Glomerular visceral epithelial cell (primary cell): ENCODE measurements at regions not wholly inside any gene's neighbourhood (a gene's known extent, or its start where the extent isn't known, plus 50 kb on each side); places are given as distances from the start of the nearest gene placed in this dataset.

ENCODE experiments used
- DNase-seq: peaks from one replicate; pipeline ENCODE4 v3.0.0-alpha.2; 2016; ENCODE audit errors: extremely low spot score

GRCh38 chr7:110010359-110010758 is 1080.6 kb upstream of the LRRN3 start:
- DNase-seq = no peak

DNA sequence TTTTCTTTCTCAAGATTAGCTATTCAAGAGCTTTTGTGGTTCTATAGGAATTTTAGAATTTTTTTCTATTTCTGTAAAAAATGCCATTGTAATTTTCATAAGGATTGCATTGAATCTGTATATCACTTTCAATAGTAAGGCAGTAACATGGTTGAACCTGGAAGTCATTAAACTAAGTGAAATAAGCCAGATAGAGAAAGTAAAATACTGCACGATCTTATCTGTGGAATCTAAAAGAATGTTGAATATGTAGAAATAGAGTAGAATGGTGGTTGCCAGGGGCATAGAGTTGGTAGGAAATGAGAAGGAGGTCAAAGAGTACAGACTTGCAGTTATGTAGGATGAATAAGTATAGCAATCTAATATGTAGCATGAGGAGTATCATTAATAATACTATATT is 1073.5 kb upstream of the LRRN3 start:
- no peak for DNase-seq

- DNase-seq = no peak
Observed at GRCh38 chr7:110027385-110027784, 1063.5 kb upstream of the LRRN3 start.

- no peak for DNase-seq
Observed at GRCh38 chr7:110043519-110043918, 1047.4 kb upstream of the LRRN3 start.

- no peak for DNase-seq
Observed at GRCh38 chr7:110050785-110051184, 1040.1 kb upstream of the LRRN3 start.

DNA sequence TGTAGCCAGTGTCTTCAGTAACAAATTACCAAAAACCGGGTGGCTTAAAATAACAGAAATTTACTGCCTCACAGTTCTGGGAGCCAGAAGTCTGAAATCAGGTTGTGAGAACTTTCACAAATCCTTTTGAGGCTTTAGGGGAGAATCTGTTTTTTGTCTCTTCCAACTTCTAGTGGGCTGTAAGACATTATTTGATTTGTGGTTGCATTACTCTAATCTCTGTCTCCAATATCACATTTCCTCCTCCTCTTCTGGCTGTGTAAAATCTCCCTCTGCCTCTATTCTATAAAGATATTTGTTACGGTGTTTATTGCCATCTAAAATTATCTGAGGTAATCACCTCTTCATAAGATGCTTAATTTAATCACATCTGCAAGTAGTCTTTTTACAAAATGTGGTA is 1039.6 kb upstream of the LRRN3 start:
- no peak for DNase-seq

GRCh38 chr7:110056331-110056730 is 1034.6 kb upstream of the LRRN3 start:
- DNase-seq = no peak

GRCh38 chr7:110058401-110058800 is 1032.5 kb upstream of the LRRN3 start:
- DNase-seq = no peak

DNA sequence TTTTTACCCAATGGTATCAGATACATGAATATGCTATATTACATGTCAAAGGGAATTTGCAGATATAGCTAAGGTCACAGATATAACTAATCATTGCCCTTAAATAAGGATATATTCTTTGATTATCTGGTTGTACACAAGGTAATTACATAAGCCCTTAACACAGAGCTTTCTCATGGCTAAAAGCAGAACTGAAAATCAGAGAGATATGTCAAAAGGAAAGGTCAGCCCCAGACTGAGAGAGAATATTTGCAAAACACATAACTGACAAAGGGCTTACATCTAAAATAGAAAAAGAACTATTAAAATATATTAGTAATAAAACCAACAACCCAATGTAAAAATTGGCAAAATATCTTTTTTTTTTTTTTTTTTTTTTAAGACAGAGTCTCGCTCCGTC is 1029.5 kb upstream of the LRRN3 start:
- no peak for DNase-seq

DNA sequence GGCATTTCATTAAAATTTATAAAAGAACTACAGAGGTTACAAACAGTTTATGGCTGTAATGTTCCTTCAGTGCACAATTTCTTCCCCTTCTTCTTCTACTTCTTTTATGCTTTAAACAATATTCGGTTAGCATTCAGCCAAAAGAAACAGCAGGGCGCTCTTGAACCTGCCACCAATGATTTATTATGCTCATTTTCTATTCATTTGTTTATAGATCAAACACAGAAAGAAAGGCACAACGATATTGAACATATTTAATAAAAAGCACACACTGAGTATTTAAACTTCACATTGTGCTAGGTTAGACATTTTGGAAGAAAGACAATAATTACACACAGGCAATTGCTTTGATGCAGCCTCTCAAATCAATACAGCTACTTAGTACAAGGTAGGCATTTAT is 1025.8 kb upstream of the LRRN3 start:
- DNase-seq = no peak

GRCh38 chr7:110066843-110067242 is 1024.1 kb upstream of the LRRN3 start:
- DNase-seq = no peak

- no peak for DNase-seq
Observed at GRCh38 chr7:110071192-110071591, 1019.7 kb upstream of the LRRN3 start.

DNA sequence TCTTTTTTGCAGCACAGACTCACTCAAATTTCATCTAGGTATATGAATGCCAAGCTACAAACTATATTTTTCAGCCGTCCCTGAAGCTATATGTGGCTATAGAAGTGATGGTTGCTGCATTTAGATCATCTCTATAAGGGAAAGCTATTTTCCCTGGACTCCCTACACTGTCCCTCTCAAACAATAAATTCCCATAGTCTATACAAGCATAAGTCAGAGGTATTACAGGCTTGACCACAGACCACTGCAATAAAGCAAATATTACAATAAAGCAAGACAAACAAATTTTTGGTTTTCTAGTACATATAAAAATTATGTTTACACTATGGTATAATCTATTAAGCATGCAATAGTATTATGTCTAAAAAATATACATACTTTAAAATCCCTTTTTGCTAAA is 1015.5 kb upstream of the LRRN3 start:
- DNase-seq = no peak

DNA sequence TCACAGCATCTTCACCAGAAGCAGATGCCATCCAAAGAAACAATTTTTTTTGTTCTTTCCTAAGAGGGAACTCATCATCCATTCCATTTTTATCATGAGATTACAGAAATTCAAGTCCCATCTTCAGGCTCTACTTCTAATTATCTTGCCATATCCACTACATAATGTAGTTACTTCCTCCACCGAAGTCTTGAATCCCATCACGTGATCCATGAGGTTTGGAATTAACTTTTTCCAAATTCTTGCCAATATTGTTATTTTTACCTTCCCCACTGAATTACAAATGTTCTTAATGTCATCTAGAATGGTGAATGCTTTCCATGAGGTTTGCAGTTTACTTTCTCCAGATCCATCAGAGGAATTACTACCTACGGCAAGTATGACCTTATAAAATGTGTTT is 1014.7 kb upstream of the LRRN3 start:
- DNase-seq = no peak

GRCh38 chr7:110084181-110084807 is 1006.6 kb upstream of the LRRN3 start:
- no peak for DNase-seq

GRCh38 chr7:110090110-110090820 is 1000.7 kb upstream of the LRRN3 start:
- DNase-seq = peak; percentile 16

DNA sequence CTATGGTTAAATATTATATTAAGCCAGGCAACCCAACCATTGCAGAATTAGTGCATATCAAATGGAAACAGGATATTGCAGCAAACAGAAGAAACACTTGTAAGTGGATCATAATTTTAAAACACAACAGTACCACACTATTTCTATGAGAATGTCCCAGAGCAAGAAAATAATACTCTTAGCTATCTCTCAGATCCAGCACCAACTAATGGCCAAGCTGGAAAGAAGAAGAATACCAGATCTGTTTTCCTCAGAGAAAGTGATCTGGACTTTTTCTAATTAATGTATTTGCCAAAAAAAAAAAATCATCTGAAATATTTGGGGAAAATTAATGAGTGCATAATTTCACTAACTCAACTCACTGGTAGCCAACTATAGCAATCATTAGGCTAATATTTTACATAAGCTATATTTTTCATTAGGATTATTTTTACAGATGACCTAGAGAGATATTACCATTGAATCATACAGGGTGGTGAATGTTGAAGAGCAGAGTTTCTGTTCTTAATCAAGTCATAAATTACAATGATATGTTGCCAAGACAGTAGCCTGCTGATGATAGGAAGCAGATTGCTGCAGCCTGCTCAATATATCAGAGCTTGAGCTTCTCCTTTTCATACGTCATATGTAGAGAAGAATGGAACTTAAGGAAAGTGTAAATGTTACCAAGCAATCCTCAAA is 995.4 kb upstream of the LRRN3 start:
- no peak for DNase-seq

- DNase-seq = no peak
Observed at GRCh38 chr7:110104243-110104642, 986.7 kb upstream of the LRRN3 start.

DNA sequence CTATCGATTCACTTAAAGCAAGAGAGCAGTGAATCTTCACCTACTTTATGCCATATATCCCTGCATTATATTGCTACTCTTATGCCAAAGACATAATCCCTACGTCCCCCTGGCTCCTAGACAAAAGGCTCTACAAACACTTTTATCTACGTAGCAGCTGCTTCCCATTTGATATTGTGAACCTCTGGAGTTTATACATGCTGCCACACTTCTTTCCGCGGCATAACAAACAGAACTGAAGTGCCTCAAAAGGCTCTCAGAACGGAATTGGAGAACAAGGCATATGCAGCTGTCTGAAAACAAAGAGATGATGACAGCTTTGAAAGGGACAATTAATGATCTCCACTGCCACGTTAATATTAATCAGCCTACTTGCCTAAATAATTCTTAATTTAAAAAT is 985.6 kb upstream of the LRRN3 start:
- DNase-seq = no peak

- no peak for DNase-seq
Observed at GRCh38 chr7:110105840-110106239, 985.1 kb upstream of the LRRN3 start.

DNA sequence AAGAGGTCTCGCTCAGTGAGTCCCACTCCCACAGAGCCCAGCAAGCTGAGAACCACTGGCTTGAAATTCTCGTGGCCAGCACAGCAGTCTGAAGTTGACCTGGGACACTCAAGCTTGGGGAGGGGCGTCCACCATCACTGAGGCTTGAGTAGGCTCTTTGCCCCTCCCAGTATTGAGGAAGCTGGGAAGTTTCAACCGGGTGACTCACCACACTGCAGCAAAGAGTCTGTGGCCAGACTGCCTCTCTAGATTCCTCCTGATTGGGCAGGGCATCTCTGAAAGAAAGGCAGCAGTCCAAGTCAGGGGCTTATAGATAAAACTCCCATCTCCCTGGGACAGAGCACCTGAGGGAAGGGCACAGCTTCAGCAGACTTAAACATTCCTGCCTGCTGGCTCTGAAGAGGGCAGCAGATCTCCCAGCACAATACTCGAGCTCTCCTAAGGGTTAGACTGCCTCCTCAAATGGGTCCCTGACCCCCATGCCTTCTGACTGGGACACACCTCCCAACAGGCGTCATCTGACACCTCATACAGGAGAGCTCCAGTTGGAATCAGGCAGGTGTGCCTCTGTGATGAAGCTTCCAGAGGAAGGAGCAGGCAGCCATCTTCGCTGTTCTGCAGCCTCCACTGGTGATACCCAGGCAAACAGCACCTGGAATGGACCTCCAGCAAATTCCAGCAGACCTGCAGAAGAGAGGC is 970.9 kb upstream of the LRRN3 start:
- peak; percentile 17 for DNase-seq

DNA sequence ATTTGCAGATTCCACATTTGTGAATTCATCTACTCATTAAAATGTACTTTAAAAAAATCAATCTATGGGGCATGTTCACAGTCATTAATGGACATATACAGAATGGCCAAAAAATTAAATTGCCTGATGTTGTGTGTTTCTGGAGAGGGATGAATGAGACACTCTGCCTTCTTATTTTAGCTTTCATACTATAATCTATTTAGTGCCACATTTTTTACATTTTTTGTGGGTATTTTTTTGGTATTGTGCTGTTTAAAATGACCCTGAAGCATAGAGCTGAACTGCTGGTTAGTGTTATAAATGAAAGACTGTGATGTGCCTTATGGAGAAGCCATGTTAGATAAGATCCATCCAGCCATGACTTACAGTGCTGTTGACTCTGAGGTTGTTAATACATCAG is 961.8 kb upstream of the LRRN3 start:
- no peak for DNase-seq

DNA sequence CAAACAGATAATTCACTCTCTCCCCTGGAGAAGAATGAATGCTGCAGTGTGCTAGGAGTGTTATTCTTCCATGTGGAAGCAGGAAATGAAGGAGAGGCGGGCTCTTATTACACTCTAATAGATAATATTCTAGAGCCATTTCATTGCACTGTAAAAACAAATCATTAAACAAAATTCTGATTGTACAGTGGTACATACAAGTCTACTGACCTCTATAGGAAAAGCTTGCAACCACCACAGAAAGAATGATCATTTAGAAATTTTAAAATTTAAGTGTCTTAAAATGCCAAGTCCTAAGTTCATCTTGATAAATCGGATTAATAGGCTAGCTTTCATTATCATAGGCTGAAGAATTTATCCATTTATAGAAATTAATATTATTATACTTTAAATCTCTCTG is 960.3 kb upstream of the LRRN3 start:
- DNase-seq = no peak
